ENCODE measurements at regions not wholly inside any gene's neighbourhood (a gene's known extent, or its start where the extent isn't known, plus 50 kb on each side); places are given as distances from the start of the nearest gene placed in this dataset.

DNA sequence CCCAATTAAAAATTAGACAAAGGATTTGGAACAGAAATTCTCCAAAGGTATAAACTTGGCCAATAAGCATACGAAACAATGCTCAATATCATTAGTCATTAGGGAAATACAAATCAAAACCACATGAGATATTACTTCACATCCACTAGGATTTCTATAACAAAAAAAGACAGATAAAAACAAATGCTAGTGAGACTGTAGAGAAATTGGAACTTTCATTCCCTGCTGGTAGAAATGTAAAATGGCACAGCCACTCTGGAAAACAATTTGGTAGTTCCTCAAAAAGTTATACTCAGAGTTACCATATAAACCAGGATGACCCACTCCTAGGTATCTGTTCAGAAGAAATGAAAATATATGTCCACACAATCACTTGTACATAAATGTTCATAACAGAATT is 71.6 kb downstream of the RPL27A start:
- no peak for TF ChIP-seq ZFX (IDR thresholded peaks at IDR 0.05; ENCODE audit: borderline replicate concordance)
- TF ChIP-seq, protein P1, sequence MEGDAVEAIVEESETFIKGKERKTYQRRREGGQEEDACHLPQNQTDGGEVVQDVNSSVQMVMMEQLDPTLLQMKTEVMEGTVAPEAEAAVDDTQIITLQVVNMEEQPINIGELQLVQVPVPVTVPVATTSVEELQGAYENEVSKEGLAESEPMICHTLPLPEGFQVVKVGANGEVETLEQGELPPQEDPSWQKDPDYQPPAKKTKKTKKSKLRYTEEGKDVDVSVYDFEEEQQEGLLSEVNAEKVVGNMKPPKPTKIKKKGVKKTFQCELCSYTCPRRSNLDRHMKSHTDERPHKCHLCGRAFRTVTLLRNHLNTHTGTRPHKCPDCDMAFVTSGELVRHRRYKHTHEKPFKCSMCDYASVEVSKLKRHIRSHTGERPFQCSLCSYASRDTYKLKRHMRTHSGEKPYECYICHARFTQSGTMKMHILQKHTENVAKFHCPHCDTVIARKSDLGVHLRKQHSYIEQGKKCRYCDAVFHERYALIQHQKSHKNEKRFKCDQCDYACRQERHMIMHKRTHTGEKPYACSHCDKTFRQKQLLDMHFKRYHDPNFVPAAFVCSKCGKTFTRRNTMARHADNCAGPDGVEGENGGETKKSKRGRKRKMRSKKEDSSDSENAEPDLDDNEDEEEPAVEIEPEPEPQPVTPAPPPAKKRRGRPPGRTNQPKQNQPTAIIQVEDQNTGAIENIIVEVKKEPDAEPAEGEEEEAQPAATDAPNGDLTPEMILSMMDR (IDR thresholded peaks at IDR 0.05): no peak
- no peak overlapping the region for H3K27ac ChIP-seq

DNA sequence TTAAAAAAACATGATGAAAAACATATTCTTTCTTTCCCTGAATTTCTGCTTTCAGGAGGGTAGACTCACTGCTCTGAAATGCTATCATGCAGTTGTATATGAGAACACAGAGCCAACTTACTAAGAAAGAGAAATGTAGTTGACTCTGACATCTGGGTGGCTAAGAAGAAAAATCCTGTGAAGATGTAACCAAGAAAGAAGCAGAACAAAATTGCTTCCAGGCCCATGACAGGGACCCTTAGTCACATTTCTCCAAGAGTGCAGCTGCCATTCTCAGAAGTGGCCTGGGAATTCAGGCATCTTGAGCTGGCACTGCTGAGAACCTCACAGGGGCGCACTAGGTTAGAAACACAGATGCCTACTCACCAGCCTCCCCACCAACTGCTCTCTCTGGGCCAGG is 73.6 kb downstream of the RPL27A start:
- TF ChIP-seq, protein P1 (IDR thresholded peaks at IDR 0.05): no peak
- no peak for TF ChIP-seq ZFX (IDR thresholded peaks at IDR 0.05; ENCODE audit: borderline replicate concordance)
- H3K27ac ChIP-seq: no peak overlapping the region

DNA sequence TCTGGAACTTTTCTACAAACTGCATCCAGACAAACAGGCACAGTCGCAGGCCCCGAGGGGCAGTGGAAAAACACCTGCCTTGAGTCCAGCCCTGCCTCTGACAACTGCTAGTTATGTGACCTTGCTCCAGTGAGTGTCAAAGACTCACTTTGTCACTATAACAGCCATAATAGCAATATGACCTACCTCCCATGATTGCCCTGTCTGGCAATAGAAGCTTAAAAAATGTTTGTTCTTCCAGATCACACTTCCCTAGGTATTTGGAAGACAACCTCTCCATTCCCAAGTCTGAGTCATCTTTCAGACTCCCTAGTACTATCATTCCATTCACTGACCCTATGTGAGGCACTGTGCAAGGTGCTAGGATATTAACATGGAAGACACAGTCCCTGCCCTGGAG is 74.5 kb downstream of the RPL27A start:
- TF ChIP-seq, protein P1 (IDR thresholded peaks at IDR 0.05): no peak
- no peak for TF ChIP-seq ZFX (IDR thresholded peaks at IDR 0.05; ENCODE audit: borderline replicate concordance)
- no peak overlapping the region for H3K27ac ChIP-seq

DNA sequence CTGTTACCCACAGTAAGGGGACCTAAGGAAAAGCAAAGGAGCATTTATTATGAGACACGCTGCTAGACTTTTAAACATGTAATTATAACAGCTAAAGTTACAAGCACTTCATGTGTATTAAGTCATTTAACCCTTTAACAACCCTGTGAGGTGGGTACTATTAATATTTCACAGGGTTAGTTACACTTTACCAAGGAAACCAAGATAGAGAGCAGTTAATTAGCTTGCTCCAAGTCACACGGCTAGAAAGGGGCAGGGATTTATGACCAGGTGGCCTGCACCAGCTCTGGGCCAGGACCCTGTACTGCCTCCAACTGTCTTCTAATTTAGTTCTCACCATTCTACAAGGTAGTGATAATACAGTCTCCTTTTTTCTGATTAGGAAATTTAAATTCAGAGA is 74.9 kb downstream of the RPL27A start:
- H3K27ac ChIP-seq: no peak overlapping the region
- TF ChIP-seq, protein P1 (IDR thresholded peaks at IDR 0.05): no peak
- TF ChIP-seq ZFX (IDR thresholded peaks at IDR 0.05; ENCODE audit: borderline replicate concordance): no peak

DNA sequence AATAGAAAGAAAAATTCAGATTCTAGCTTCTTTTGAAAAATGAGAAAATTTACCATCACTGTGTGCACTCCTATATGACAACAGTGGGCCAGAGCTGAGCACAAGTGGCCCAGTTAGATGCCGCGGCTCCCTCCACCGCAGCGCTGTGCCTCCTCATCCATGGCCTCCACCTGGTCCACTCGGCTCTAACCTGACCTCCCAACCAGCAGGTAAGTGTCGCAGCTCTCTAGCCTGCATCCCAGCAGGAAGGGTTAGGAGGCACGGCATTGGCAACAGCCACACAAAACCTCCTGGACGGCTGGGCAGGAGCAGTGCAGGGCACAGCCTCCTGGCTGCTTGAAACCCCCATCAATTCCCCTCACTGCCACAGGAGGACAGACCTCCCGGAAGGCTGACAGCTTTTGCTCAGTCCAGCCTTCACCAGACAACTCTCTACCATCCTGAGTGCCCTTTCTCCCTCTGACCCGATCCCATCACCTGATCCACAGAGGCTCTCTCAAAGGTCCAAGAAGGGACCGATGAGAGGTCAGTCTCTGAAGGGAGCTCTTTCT is 76.1 kb downstream of the RPL27A start:
- no peak overlapping the region for H3K27ac ChIP-seq
- no peak for TF ChIP-seq ZFX (IDR thresholded peaks at IDR 0.05; ENCODE audit: borderline replicate concordance)
- TF ChIP-seq, protein P1 (IDR thresholded peaks at IDR 0.05): no peak

DNA sequence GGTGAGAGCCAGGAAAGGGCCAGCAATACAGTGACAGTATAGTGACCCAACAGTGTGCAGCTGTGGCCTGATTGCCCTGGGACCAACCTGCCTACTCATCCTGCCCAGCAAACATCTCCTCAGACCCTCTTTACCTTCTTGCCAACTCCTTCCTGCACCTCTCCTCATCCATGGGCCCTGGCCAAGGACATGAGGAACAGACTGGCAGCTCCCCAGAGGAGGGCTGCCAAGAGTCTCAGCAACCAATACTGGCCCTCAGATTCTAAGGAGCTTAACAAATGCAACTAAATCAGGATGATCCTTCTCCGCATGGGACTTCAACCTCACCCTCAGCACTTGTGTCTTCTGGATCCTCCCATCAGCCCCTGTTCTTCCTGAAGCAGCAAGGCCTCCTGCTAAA is 77.0 kb downstream of the RPL27A start:
- TF ChIP-seq ZFX (IDR thresholded peaks at IDR 0.05; ENCODE audit: borderline replicate concordance): no peak
- TF ChIP-seq, protein P1 (IDR thresholded peaks at IDR 0.05): no peak
- no peak overlapping the region for H3K27ac ChIP-seq

DNA sequence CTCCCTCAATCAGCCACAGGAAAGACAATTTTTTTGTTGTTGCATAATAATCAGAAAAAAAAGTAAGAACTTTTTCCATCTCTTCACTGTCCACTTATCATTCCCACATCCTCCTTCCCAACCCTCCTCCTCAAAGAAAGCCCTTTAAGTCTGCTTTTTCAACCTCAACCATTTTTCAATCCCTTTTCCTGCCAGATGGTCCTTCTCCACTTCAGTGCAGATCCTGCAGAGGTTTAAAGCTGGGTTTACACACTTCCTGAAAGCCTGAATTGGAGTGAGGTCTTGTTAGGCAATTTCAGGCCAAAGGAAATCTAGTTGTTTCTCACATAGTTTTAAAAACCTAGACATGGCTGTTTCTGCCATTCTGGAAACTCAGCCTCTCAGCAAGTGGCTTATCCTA is 78.3 kb downstream of the RPL27A start:
- TF ChIP-seq, protein P1 (IDR thresholded peaks at IDR 0.05): no peak
- no peak for TF ChIP-seq ZFX (IDR thresholded peaks at IDR 0.05; ENCODE audit: borderline replicate concordance)
- no peak overlapping the region for H3K27ac ChIP-seq

Measured in 22Rv1 (cell line).